ENCODE measurements at regions not wholly inside any gene's neighbourhood (a gene's known extent, or its start where the extent isn't known, plus 50 kb on each side); places are given as distances from the start of the nearest gene placed in this dataset.

GRCh38 chr2:128970332-128971116 is 651.9 kb upstream of the HS6ST1 start:
- POLR2A ChIA-PET, result no interaction called here
- H3K4me3 ChIP-seq (ENCODE audit: low read depth, low read length), result no peak overlapping the region
- CTCF ChIA-PET, result no interaction called here
- DNase-seq (ENCODE audit: low read depth, low spot score), result no peak
- TF ChIP-seq, protein P1, sequence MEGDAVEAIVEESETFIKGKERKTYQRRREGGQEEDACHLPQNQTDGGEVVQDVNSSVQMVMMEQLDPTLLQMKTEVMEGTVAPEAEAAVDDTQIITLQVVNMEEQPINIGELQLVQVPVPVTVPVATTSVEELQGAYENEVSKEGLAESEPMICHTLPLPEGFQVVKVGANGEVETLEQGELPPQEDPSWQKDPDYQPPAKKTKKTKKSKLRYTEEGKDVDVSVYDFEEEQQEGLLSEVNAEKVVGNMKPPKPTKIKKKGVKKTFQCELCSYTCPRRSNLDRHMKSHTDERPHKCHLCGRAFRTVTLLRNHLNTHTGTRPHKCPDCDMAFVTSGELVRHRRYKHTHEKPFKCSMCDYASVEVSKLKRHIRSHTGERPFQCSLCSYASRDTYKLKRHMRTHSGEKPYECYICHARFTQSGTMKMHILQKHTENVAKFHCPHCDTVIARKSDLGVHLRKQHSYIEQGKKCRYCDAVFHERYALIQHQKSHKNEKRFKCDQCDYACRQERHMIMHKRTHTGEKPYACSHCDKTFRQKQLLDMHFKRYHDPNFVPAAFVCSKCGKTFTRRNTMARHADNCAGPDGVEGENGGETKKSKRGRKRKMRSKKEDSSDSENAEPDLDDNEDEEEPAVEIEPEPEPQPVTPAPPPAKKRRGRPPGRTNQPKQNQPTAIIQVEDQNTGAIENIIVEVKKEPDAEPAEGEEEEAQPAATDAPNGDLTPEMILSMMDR (IDR thresholded peaks at IDR 0.05; ENCODE audit: insufficient read depth, low read length, missing control alignments), result no peak

- DNase-seq (ENCODE audit: low read depth, low spot score), result no peak
- no peak overlapping the region for H3K4me3 ChIP-seq (ENCODE audit: low read depth, low read length)
- TF ChIP-seq, protein P1 (IDR thresholded peaks at IDR 0.05; ENCODE audit: insufficient read depth, low read length, missing control alignments), result no peak
- CTCF ChIA-PET, result no interaction called here
- POLR2A ChIA-PET, result no interaction called here
Measured at GRCh38 chr2:128973566-128973965, 654.9 kb upstream of the HS6ST1 start.

- ChIA-PET POLR2A (interaction anchor here (0.6 kb wide), 1 partner anchor 620 kb away, joined by 3 read pairs; no protein-coding TSS in a partner anchor), CTCF (no interaction called here)
- TF ChIP-seq, protein P1 (IDR thresholded peaks at IDR 0.05; ENCODE audit: insufficient read depth, low read length, missing control alignments), result no peak
- no peak for DNase-seq (ENCODE audit: low read depth, low spot score)
- H3K4me3 ChIP-seq (ENCODE audit: low read depth, low read length), result no peak overlapping the region
Measured at GRCh38 chr2:128978212-128978611, 659.5 kb upstream of the HS6ST1 start.

GRCh38 chr2:128979182-128979581 is 660.5 kb upstream of the HS6ST1 start:
- no peak for DNase-seq (ENCODE audit: low read depth, low spot score)
- ChIA-PET CTCF (no interaction called here), POLR2A (interaction anchor here (0.6 kb wide), 1 partner anchor 619 kb away, joined by 3 read pairs; no protein-coding TSS in a partner anchor)
- TF ChIP-seq, protein P1 (IDR thresholded peaks at IDR 0.05; ENCODE audit: insufficient read depth, low read length, missing control alignments), result no peak
- H3K4me3 ChIP-seq (ENCODE audit: low read depth, low read length), result no peak overlapping the region

- no peak for DNase-seq (ENCODE audit: low read depth, low spot score)
- CTCF ChIA-PET, result no interaction called here
- TF ChIP-seq, protein P1 (IDR thresholded peaks at IDR 0.05; ENCODE audit: insufficient read depth, low read length, missing control alignments), result no peak
- POLR2A ChIA-PET, result no interaction called here
- H3K4me3 ChIP-seq (ENCODE audit: low read depth, low read length), result no peak overlapping the region
Measured at GRCh38 chr2:128980475-128980874, 661.8 kb upstream of the HS6ST1 start.

DNA sequence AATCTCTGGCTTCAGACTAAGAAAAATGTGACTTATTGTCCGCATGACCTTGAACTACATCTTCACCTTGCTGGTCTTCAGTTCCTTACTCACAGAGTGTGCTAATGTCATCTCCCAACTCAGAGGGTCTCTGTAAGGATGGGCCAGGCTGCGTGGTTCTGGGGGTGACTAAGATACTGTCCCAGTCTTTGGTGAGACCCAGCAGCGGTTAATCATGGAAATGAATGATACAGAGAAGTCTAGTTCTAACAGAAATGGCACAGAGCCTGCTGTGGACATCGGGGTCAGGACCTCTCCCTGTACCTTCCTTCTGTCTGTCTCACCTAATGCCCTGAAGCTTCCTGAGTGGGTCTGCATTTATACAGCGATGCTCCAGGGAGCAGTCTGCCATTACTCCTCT is 662.7 kb upstream of the HS6ST1 start:
- TF ChIP-seq, protein P1 (IDR thresholded peaks at IDR 0.05; ENCODE audit: insufficient read depth, low read length, missing control alignments), result no peak
- no peak overlapping the region for H3K4me3 ChIP-seq (ENCODE audit: low read depth, low read length)
- ChIA-PET POLR2A (no interaction called here), CTCF (no interaction called here)
- no peak for DNase-seq (ENCODE audit: low read depth, low spot score)

All from AG04449 (cell line).